COR-L47 (cell line): ENCODE measurements at regions not wholly inside any gene's neighbourhood (a gene's known extent, or its start where the extent isn't known, plus 50 kb on each side); places are given as distances from the start of the nearest gene placed in this dataset.

ENCODE experiments used
- DNase-seq: peaks from one replicate; lab custom pipeline; 2025; lab: John Stamatoyannopoulos, UW

- DNase-seq, result no peak
These were observed 208.9 kb upstream of the PFKP start for GRCh38 chr10:2858452-2858851.

- peak; percentile 47 for DNase-seq
These were observed 210.8 kb upstream of the PFKP start for GRCh38 chr10:2856598-2856997.

GRCh38 chr10:2852574-2853323 lies 214.6 kb upstream of the PFKP start:
- no peak for DNase-seq

- DNase-seq, result peak; percentile 49
These were observed 215.8 kb upstream of the PFKP start for GRCh38 chr10:2851566-2851965.

- DNase-seq, result no peak
These were observed 217.1 kb upstream of the PFKP start for GRCh38 chr10:2850202-2850601.

GRCh38 chr10:2844925-2845324 lies 222.4 kb upstream of the PFKP start:
- DNase-seq, result no peak

- no peak for DNase-seq
These were observed 228.1 kb upstream of the PFKP start for GRCh38 chr10:2839081-2839725.

GRCh38 chr10:2837674-2838073 lies 229.7 kb upstream of the PFKP start:
- no peak for DNase-seq

GRCh38 chr10:2836921-2837662 lies 230.3 kb upstream of the PFKP start:
- DNase-seq, result no peak

GRCh38 chr10:2834214-2834613 lies 233.1 kb upstream of the PFKP start:
- no peak for DNase-seq

GRCh38 chr10:2831509-2831908 lies 235.8 kb upstream of the PFKP start:
- no peak for DNase-seq

GRCh38 chr10:2828741-2829140 lies 238.6 kb upstream of the PFKP start:
- no peak for DNase-seq

- DNase-seq, result no peak
These were observed 240.7 kb upstream of the PFKP start for GRCh38 chr10:2826675-2827074.

GRCh38 chr10:2825841-2826240 lies 241.5 kb upstream of the PFKP start:
- no peak for DNase-seq

- no peak for DNase-seq
These were observed 249.3 kb upstream of the PFKP start for GRCh38 chr10:2817940-2818636.

- no peak for DNase-seq
These were observed 253.7 kb upstream of the PFKP start for GRCh38 chr10:2813693-2814092.

GRCh38 chr10:2813286-2813685 lies 254.1 kb upstream of the PFKP start:
- DNase-seq, result no peak

GRCh38 chr10:2812631-2813030 lies 254.7 kb upstream of the PFKP start:
- no peak for DNase-seq

- DNase-seq, result no peak
These were observed 267.2 kb upstream of the PFKP start for GRCh38 chr10:2800178-2800577.

GRCh38 chr10:2798336-2799022 lies 268.9 kb upstream of the PFKP start:
- no peak for DNase-seq

GRCh38 chr10:2791774-2792443 lies 275.4 kb upstream of the PFKP start:
- DNase-seq, result no peak
